SJCRH30 (cell line): ENCODE measurements at regions not wholly inside any gene's neighbourhood (a gene's known extent, or its start where the extent isn't known, plus 50 kb on each side); places are given as distances from the start of the nearest gene placed in this dataset.

Source experiments
- DNase-seq, 2 experiments: peaks; one replicate each; pipeline ENCODE4 v3.0.0-alpha.2; 2015 to 2020
- H3K27ac ChIP-seq: fragments of 250-450 bp; sonication (Bioruptor Pico); 2 replicates; pipeline ENCODE4 v1.5.1; 2020; ENCODE audit warnings: mild to moderate bottlenecking, moderate library complexity
- H3K27me3 ChIP-seq: fragments of 250-450 bp; sonication (Bioruptor Pico); 2 replicates; pipeline ENCODE4 v1.5.1; 2020; ENCODE audit warnings: mild to moderate bottlenecking, moderate library complexity
- H3K36me3 ChIP-seq: fragments of 250-450 bp; sonication (Bioruptor Pico); 2 replicates; pipeline ENCODE4 v1.5.1; 2020; ENCODE audit warnings: mild to moderate bottlenecking, moderate library complexity
- H3K4me1 ChIP-seq: fragments of 250-450 bp; sonication (Bioruptor Pico); 2 replicates; pipeline ENCODE4 v1.5.1; 2020; ENCODE audit warnings: mild to moderate bottlenecking, moderate library complexity
- H3K4me3 ChIP-seq: fragments of 250-450 bp; sonication (Bioruptor Pico); 2 replicates; pipeline ENCODE4 v1.5.1; 2020; ENCODE audit warnings: mild to moderate bottlenecking, moderate library complexity
- H3K9me3 ChIP-seq: fragments of 250-450 bp; sonication (Bioruptor Pico); replicated peaks from 2 replicates; pipeline ENCODE4 v1.5.1; 2020; ENCODE audit warnings: mild to moderate bottlenecking, moderate library complexity

DNA sequence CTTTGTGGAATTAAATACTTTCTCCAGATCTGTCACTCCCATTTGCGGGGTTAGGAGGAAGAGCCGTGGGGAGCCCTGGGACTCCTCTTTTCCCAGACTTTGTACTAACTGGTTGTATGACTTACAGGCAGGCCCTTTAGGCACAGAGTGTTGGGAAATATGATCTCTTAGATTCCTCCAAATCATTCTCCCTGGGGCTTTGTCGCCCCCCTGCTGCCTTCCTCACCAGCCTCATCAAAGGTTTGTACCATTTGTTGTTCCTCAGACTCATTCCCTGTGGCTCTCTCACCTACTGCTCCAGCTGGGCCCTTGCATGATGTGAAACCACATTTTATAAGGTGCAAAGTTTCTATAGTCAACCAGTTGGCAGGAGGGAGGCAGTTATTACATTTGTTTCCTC lies 56.4 kb downstream of the CRYGS start:
- Histone ChIP-seq H3K27ac (no peak overlapping the region), H3K36me3 (no peaks in the 10 kb centered on the region), H3K4me1 (no peaks in the 10 kb centered on the region), H3K4me3 (no peak overlapping the region), H3K9me3 (no peaks in the 10 kb centered on the region), H3K27me3 (peaks cover 3% of the 10 kb centered on the region; the same call in 1 of the 2 replicates)
- DNase-seq = peak in 1 of 2 experiments; percentile 19

DNA sequence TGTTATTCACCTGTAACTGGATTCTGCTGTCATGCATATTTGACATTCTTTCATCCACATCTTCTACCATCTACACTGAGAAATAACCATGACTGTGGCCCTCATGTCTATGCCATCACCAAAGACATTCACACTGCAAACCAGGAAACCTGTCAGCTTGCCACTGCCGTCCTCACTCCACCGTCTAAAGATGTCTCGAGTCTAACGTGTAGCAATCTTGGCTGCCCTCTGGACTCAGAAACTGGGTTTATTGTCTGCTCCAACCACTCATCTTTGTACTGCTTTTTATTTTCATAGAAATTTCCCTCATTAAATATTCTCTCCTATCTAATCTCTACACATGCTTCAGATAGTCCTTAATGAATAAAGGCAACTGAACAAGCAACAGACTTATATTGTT lies 57.1 kb downstream of the CRYGS start:
- Histone ChIP-seq H3K9me3 (no peaks in the 10 kb centered on the region), H3K4me3 (no peak overlapping the region), H3K27me3 (no peaks in the 10 kb centered on the region; the same call in 1 of the 2 replicates), H3K4me1 (no peaks in the 10 kb centered on the region), H3K27ac (no peak overlapping the region), H3K36me3 (no peaks in the 10 kb centered on the region)
- no peak for DNase-seq

DNA sequence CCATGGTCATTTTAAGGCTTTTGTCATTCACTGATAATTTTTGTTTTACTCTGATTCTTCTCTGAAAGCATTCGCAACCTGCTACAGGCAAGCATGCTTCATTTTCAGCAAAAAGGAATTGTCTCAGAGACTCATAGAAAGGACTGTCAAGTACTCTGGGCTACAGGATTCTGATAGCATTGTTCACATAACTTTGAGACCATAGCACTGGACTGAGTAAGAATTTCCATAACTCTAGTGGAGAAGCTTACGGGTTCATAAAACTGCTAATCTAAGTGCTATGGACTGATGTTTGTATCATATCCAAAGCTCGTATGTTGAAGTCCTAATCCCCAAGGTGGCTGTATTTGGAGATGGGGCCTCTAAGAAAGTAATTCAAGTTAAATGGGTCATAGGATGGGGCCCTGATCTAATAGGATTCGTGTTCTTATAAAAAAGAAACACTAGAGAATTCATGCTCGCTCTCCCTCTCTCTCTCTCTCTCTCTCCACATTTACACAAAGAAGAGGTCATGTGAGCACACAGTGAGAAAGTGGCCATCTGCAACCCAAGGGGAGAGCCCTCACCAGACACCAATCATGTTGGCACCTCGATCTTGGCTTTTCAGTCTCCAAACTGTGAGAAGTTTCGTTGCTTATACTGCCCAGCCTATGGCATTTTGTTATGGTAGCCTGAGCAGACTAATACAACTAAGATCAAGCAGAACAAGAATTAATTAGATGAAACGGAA lies 60.4 kb downstream of the CRYGS start:
- no peaks in the 10 kb centered on the region for H3K36me3 ChIP-seq
- H3K27ac ChIP-seq = no peak overlapping the region
- H3K4me1 ChIP-seq = no peaks in the 10 kb centered on the region
- H3K9me3 ChIP-seq = no peaks in the 10 kb centered on the region
- H3K27me3 ChIP-seq = no peaks in the 10 kb centered on the region
- H3K4me3 ChIP-seq = no peak overlapping the region
- no peak for DNase-seq

DNA sequence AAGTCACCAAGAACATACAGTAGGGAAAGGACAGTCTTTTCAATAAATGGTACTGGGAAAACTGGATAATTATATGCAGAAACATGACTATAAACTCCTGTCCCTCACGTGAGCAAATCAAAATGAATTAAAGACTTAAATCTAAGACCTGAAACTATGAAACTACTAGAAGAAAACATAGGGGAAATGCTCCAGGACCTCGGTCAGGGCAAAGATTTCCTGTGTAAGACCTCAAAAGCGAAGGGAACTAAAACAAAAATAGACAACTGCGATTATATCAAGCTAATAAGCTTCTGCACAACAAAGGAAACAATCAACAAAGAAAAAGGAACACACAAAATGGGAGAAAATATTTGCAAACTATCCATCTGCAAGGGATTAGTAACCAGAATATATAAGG lies 62.7 kb downstream of the CRYGS start:
- no peak overlapping the region for H3K4me3 ChIP-seq
- no peaks in the 10 kb centered on the region for H3K27me3 ChIP-seq
- no peaks in the 10 kb centered on the region for H3K4me1 ChIP-seq
- no peak for DNase-seq
- H3K36me3 ChIP-seq = no peaks in the 10 kb centered on the region
- no peaks in the 10 kb centered on the region for H3K9me3 ChIP-seq
- no peak overlapping the region for H3K27ac ChIP-seq

DNA sequence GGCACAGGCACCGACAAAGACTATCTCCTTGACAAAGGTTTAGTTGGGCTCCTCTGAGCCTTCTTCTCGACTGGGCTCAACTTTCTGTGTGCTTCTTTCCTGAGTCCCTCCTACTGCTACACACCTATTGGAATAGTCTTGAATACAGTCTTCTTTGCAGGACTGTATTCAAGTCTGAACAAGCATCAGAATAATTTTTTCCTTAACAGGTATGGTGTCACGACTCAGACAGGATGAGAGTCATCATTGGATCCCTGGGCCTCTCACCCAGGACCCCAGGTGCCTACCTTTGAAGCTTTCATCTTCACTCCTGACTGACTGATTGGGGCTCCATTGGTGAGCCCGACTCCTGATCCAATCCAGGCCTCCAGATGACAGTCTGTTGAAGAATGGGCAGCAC lies 66.3 kb downstream of the CRYGS start:
- Histone ChIP-seq H3K4me1 (no peaks in the 10 kb centered on the region), H3K4me3 (no peak overlapping the region), H3K36me3 (no peaks in the 10 kb centered on the region), H3K27me3 (no peaks in the 10 kb centered on the region), H3K9me3 (no peaks in the 10 kb centered on the region), H3K27ac (no peak overlapping the region)
- no peak for DNase-seq

DNA sequence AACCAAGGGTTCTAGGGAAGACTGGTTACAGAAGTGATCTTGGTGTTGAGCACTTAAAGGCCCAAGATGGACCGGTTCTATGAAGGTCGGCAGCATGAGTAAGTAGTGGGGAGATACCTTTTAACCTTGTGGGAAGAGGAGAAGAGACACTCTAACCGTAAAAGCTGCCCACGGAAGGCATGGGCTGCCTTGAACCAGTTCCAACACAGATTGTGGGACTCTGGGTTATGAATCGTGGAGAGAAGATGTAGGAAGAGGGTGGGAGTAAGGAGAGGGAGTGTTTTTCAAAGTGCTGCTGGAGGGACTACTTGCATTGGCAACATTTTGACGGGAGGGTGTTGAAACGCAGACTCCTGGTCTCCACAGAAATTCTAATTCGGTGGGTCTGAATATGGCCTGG lies 67.1 kb downstream of the CRYGS start:
- DNase-seq = no peak

DNA sequence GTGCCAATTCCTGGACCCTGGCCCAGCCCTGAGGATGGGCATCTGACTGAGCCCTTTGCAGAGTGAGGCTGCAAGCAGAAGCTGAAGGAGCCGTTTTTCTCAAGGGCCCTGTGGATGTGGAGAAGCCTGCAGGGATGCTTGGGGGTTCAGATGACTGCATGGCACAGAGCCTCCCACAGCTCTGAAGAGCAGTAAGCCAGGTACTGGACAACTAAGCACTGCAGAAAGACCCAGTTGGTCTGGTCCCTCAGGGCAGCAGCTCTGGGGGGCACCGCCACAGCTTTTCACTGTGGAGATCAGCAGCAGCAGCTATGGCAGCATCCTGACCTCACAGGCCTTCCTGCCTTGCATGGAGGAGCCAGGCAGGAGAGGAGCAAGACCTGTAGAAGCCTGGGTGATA lies 67.6 kb downstream of the CRYGS start:
- Histone ChIP-seq H3K27me3 (no peaks in the 10 kb centered on the region), H3K36me3 (no peaks in the 10 kb centered on the region), H3K4me1 (no peaks in the 10 kb centered on the region), H3K4me3 (no peak overlapping the region), H3K27ac (no peak overlapping the region), H3K9me3 (no peaks in the 10 kb centered on the region)
- no peak for DNase-seq

More for the DNA sequence above, 67.1 kb downstream of the CRYGS start:
- H3K4me3 ChIP-seq = no peak overlapping the region
- H3K27ac ChIP-seq = no peak overlapping the region
- no peaks in the 10 kb centered on the region for H3K36me3 ChIP-seq
- no peaks in the 10 kb centered on the region for H3K27me3 ChIP-seq
- H3K9me3 ChIP-seq = no peaks in the 10 kb centered on the region
- H3K4me1 ChIP-seq = no peaks in the 10 kb centered on the region

DNA sequence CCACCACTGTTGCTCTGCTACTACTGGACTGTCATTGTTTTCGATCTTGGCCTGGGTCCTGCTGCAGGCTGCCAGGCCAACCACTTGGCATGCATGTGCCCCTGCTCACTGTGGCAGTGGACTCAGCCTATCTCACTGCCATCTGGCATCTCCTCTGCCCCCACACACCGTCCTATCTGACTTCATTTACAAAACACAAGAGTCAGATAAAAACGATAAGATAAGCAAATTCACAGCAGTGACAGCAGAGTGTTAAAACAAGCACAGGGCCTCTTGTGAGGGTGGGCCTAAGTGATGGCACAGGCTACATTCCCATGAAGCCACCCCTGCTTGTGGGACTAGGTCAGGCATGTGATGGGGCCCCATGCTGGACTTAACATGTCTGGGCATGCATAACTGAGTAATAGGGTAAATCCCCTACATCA lies 68.1 kb downstream of the CRYGS start:
- Histone ChIP-seq H3K36me3 (no peaks in the 10 kb centered on the region), H3K27me3 (no peaks in the 10 kb centered on the region), H3K9me3 (no peaks in the 10 kb centered on the region), H3K27ac (no peak overlapping the region), H3K4me3 (no peak overlapping the region), H3K4me1 (no peaks in the 10 kb centered on the region)
- no peak for DNase-seq

DNA sequence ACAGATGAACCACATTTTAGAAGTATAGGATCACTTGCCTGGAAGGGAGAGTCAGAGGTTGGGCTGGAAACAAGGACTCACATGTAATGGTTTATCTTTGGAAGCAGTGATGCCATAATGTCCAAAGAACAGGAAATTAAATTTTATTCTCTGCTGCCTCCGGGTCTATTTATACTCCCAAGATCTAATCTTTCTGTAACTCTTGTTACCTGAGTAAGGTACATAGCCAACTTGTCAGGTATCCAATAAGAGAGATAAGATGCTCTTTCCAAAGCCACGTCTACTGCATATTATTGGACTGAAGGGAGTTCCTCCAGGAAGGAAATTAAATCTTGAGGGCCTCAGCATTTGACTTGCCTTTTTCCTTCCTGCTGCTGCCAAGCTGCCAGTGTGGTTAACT lies 71.0 kb downstream of the CRYGS start:
- H3K4me1 ChIP-seq = no peaks in the 10 kb centered on the region
- H3K4me3 ChIP-seq = no peak overlapping the region
- DNase-seq = no peak
- no peaks in the 10 kb centered on the region for H3K36me3 ChIP-seq
- H3K27me3 ChIP-seq = no peaks in the 10 kb centered on the region
- no peaks in the 10 kb centered on the region for H3K9me3 ChIP-seq
- no peak overlapping the region for H3K27ac ChIP-seq

DNA sequence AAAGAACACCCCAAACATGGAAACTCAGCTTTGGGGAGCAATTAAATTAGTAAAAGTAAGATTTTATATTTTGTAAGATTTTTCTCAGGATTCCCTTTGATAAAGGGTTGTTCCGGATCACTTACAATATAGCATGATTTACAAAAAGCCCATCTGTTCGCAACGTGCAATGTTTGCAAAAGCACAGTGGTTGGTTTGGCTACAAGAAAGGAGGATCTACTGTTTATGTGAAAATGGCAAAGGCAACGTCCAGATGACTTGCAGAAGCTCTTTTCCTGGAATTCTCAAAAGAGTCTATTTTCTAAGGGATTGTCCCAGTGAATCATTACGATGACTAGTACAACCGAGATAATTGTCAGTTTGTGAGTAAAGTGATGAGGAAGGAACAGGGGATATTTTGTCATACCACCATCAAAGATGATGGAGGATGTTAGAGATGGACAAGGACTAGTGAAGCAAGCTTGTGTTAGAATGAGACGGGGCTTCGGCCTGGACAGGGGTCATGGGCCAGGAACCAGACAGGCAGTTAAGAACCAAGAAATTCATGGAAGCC lies 71.6 kb downstream of the CRYGS start:
- DNase-seq = no peak
- Histone ChIP-seq H3K9me3 (no peaks in the 10 kb centered on the region), H3K4me1 (no peaks in the 10 kb centered on the region), H3K27ac (no peak overlapping the region), H3K27me3 (no peaks in the 10 kb centered on the region), H3K4me3 (no peak overlapping the region), H3K36me3 (no peaks in the 10 kb centered on the region)

DNA sequence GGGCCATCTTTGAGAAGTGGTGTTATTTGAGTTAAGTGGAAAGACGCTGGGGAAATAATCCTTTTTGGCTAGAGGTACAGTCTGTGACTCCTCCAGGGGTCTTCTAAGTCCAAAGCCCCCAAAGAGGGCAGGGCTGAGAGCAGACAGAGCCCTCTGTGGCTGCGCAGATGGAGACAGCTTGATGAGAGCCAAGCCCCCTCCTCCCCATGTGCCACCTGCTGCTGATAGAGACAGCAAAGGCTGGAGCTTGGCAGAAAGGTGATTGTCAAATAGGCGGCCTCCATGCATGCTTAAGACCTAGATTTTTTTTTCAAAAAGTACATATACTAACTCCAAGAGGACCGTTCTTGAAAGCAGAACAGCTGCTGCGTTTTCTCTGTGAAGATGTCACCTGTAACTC lies 72.4 kb downstream of the CRYGS start:
- no peaks in the 10 kb centered on the region for H3K4me1 ChIP-seq
- H3K4me3 ChIP-seq = no peak overlapping the region
- no peaks in the 10 kb centered on the region for H3K27me3 ChIP-seq
- no peak overlapping the region for H3K27ac ChIP-seq
- no peak for DNase-seq
- H3K9me3 ChIP-seq = no peaks in the 10 kb centered on the region
- H3K36me3 ChIP-seq = no peaks in the 10 kb centered on the region

DNA sequence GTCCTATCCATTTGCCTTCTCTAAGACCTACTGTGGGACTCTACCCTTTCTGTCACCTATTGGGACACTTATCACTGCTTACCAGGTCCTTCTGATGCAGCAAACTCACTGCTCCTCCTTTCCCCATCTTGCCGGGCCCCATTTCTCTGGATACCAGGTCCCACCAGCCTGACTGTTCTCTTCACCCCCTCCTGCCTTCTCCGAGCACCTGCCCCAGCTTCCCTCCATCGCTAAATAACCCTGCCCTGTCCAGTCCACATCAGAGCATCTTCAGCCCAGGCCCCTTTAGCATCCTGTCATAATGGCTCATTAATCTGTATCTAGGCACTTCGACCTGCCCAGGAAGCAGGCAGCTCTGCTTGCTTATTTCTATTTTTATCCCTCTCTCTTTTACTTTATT lies 74.7 kb downstream of the CRYGS start:
- H3K36me3 ChIP-seq = no peaks in the 10 kb centered on the region
- no peak for DNase-seq
- H3K4me1 ChIP-seq = no peaks in the 10 kb centered on the region
- H3K27me3 ChIP-seq = no peaks in the 10 kb centered on the region
- H3K27ac ChIP-seq = no peak overlapping the region
- no peak overlapping the region for H3K4me3 ChIP-seq
- no peaks in the 10 kb centered on the region for H3K9me3 ChIP-seq

DNA sequence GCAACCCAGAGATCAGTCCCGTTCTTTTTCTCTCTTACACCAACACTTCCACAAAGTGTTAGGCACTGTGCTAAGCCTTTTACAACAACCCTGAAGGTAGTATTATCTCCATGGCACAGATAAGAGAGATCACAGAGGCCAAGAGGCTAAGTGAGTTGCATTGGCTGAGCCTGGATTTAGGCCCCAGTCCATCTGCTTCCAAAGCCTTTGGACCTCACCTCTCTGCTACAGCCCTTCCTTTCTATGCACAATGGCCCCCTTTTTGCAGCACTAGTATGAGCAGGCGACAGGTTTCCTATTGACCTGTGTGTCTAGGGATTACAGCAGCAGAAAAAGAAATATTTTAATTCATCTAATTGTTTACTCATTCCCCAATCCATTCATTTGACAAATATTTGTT lies 76.2 kb downstream of the CRYGS start:
- no peak for DNase-seq
- Histone ChIP-seq H3K36me3 (no peaks in the 10 kb centered on the region), H3K9me3 (no peaks in the 10 kb centered on the region), H3K27ac (no peak overlapping the region), H3K4me3 (no peak overlapping the region), H3K4me1 (no peaks in the 10 kb centered on the region), H3K27me3 (no peaks in the 10 kb centered on the region)

DNA sequence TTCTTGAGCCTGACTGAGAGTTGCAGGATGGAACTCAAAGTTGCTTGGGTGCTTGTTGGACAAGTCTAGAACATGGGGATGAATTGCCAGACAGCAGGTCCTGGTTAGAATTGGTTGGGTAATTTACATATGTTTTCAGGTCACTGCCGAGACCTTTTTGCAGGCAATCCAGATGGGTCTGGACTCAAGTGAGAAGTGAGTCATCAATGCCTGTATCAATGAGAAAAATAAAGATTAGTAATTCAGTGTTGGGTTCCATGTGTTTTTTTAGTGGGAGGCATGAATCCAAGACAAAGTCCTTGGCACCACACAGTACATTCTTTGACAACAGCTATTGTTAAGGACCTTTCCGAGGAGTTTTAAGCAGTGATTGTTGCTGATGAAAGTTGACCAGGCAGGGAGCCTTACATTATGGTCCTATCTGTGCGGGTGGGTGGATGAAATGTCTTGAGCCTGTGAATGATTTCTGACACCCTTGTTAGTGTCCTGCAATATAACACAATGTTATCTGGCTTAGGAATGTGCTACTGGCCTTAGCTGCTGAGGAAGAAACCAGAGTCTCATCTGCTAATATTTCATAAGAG lies 77.7 kb downstream of the CRYGS start:
- no peak for DNase-seq
- Histone ChIP-seq H3K36me3 (no peaks in the 10 kb centered on the region), H3K27ac (no peak overlapping the region), H3K4me3 (no peak overlapping the region), H3K4me1 (no peaks in the 10 kb centered on the region), H3K9me3 (no peaks in the 10 kb centered on the region), H3K27me3 (no peaks in the 10 kb centered on the region)

DNA sequence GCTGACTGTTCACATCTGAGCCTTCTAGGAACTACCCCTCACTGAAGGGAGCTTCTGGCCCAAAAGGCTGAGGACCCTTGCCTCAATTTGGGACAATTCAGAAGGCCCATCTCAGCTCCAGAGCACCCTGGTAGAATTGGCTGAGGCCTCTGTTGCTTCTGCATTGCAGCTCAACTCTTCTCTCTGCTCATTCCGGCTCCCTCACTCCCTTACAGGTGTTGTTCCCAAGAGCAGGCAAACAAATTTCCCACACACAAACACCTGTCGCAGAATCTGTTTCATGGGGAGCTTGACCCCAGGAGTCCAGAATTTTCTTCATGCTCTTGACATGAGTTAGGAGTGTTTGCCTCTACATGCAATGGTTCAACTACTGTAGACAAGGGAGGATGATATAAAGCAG lies 78.7 kb downstream of the CRYGS start:
- no peak for DNase-seq
- H3K4me1 ChIP-seq = no peaks in the 10 kb centered on the region
- no peak overlapping the region for H3K4me3 ChIP-seq
- H3K36me3 ChIP-seq = no peaks in the 10 kb centered on the region
- H3K27ac ChIP-seq = no peak overlapping the region
- H3K27me3 ChIP-seq = no peaks in the 10 kb centered on the region
- no peaks in the 10 kb centered on the region for H3K9me3 ChIP-seq
